Neural progenitor cell (in vitro differentiated cells): ENCODE measurements at regions not wholly inside any gene's neighbourhood (a gene's known extent, or its start where the extent isn't known, plus 50 kb on each side); places are given as distances from the start of the nearest gene placed in this dataset.

Experiments used
- DNase-seq: peaks from one replicate; pipeline ENCODE4 v3.0.0-alpha.2; 2016; ENCODE audit warnings: low spot score
- H2AFZ ChIP-seq: fragments of 200-600 bp; sonication (generic); replicated peaks from 2 replicates; pipeline ENCODE4 v1.6.1; 2016; ENCODE audit warnings: antibody characterized with exemption
- H3F3A ChIP-seq: fragments of 200-600 bp; sonication (generic); 2 replicates; pipeline ENCODE4 v1.6.1; 2016; ENCODE audit warnings: antibody characterized with exemption, low read depth
- H3K27ac ChIP-seq: fragments of 200-600 bp; sonication (generic); 2 replicates; pipeline ENCODE4 v1.5.1; 2016; ENCODE audit warnings: mild to moderate bottlenecking
- H3K27me3 ChIP-seq: fragments of 200-600 bp; sonication (generic); 2 replicates; pipeline ENCODE4 v1.6.1; 2016; ENCODE audit warnings: mild to moderate bottlenecking, moderate library complexity
- H3K36me3 ChIP-seq: fragments of 200-600 bp; sonication (generic); 2 replicates; pipeline ENCODE4 v1.5.1; 2016
- H3K4me1 ChIP-seq: fragments of 200-600 bp; sonication (generic); 2 replicates; pipeline ENCODE4 v1.6.1; 2016; ENCODE audit warnings: mixed run types
- H3K4me2 ChIP-seq: fragments of 200-600 bp; sonication (generic); 2 replicates; pipeline ENCODE4 v1.6.1; 2016
- H3K4me3 ChIP-seq: fragments of 200-600 bp; sonication (generic); 2 replicates; pipeline ENCODE4 v1.5.1; 2016
- H3K79me2 ChIP-seq: fragments of 200-600 bp; sonication (generic); 2 replicates; pipeline ENCODE4 v1.6.1; 2016; ENCODE audit warnings: low read depth
- H3K9ac ChIP-seq: fragments of 200-600 bp; sonication (generic); 2 replicates; pipeline ENCODE4 v1.6.1; 2016
- H3K9me3 ChIP-seq: fragments of 200-600 bp; sonication (generic); 2 replicates; pipeline ENCODE4 v1.5.1; 2016; ENCODE audit warnings: low read depth
- H4K20me1 ChIP-seq: fragments of 200-600 bp; sonication (generic); 2 replicates; pipeline ENCODE4 v1.6.1; 2016; ENCODE audit warnings: low read depth
- H3K27ac Mint-ChIP-seq: 3 replicates; pipeline ENCODE4 v1.8.0; 2021; ENCODE audit warnings: mixed read lengths
- H3K27me3 Mint-ChIP-seq: 2 replicates; pipeline ENCODE4 v1.8.0; 2022; ENCODE audit warnings: low read depth, mild to moderate bottlenecking, inconsistent platforms, moderate library complexity, mixed read lengths; ENCODE audit not compliant: insufficient read depth
- H3K36me3 Mint-ChIP-seq: 3 replicates; pipeline ENCODE4 v1.8.0; 2021; ENCODE audit warnings: mixed read lengths
- H3K4me1 Mint-ChIP-seq: 3 replicates; pipeline ENCODE4 v1.8.0; 2021; ENCODE audit warnings: mixed read lengths
- H3K4me3 Mint-ChIP-seq: 3 replicates; pipeline ENCODE4 v1.8.0; 2021; ENCODE audit warnings: mild to moderate bottlenecking, moderate library complexity, mixed read lengths
- H3K9me3 Mint-ChIP-seq: 3 replicates; pipeline ENCODE4 v1.8.0; 2020; ENCODE audit warnings: mixed read lengths
- EZH2 ChIP-seq: fragments of 200-600 bp; sonication (generic); IDR thresholded peaks from 2 replicates; pipeline ENCODE4 v1.6.1; 2017; ENCODE audit warnings: antibody characterized with exemption, mild to moderate bottlenecking, moderate library complexity
- EZH2phosphoT487 ChIP-seq: fragments of 200-600 bp; sonication (generic); IDR thresholded peaks from 2 replicates; pipeline ENCODE4 v1.6.1; 2017; ENCODE audit warnings: antibody characterized with exemption
- TF ChIP-seq, protein P1 (sequence below): fragments of 200-600 bp; sonication (generic); IDR thresholded peaks from 2 replicates; pipeline ENCODE4 v1.5.1; 2017; ENCODE audit warnings: antibody characterized with exemption, mild to moderate bottlenecking

DNA sequence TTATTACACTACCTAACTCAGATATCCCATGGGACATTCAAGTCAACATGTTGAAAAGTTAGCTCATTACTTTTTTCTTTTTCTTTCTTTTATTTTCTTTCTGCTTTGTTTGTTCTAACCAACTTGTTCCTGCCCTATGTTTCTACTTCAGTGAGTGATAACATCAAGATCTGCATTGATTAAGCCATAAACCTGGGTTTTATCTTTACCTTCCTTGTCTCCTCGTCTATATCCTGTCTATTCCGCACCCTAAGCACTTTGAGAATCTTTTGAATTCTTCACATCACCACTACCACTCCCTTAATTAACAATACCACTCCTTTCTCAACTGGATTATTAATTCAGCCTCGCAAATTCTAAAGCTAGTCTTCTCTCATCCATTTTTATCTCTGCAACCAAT lies 81.9 kb upstream of the AVPR1A start:
- Histone ChIP-seq H3K9me3 (no peaks in the 10 kb centered on the region), H3K79me2 (no peaks in the 10 kb centered on the region), H3K4me1 (no peaks in the 10 kb centered on the region), H3K9ac (no peak overlapping the region), H3K4me3 (no peak overlapping the region), H3K27ac (no peak overlapping the region), H2AFZ (no peak overlapping the region), H4K20me1 (no peaks in the 10 kb centered on the region), H3F3A (no peaks in the 10 kb centered on the region), H3K36me3 (no peaks in the 10 kb centered on the region), H3K4me2 (no peak overlapping the region), H3K27me3 (no peaks in the 10 kb centered on the region)
- TF ChIP-seq, protein P1, sequence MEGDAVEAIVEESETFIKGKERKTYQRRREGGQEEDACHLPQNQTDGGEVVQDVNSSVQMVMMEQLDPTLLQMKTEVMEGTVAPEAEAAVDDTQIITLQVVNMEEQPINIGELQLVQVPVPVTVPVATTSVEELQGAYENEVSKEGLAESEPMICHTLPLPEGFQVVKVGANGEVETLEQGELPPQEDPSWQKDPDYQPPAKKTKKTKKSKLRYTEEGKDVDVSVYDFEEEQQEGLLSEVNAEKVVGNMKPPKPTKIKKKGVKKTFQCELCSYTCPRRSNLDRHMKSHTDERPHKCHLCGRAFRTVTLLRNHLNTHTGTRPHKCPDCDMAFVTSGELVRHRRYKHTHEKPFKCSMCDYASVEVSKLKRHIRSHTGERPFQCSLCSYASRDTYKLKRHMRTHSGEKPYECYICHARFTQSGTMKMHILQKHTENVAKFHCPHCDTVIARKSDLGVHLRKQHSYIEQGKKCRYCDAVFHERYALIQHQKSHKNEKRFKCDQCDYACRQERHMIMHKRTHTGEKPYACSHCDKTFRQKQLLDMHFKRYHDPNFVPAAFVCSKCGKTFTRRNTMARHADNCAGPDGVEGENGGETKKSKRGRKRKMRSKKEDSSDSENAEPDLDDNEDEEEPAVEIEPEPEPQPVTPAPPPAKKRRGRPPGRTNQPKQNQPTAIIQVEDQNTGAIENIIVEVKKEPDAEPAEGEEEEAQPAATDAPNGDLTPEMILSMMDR: no peak
- TF ChIP-seq EZH2 (no peak), EZH2phosphoT487 (no peak)
- Mint-ChIP-seq H3K27ac (no peak overlapping the region), H3K4me1 (no peaks in the 10 kb centered on the region), H3K9me3 (no peaks in the 10 kb centered on the region), H3K36me3 (no peaks in the 10 kb centered on the region), H3K27me3 (no peaks in the 10 kb centered on the region), H3K4me3 (no peak overlapping the region)
- no peak for DNase-seq

DNA sequence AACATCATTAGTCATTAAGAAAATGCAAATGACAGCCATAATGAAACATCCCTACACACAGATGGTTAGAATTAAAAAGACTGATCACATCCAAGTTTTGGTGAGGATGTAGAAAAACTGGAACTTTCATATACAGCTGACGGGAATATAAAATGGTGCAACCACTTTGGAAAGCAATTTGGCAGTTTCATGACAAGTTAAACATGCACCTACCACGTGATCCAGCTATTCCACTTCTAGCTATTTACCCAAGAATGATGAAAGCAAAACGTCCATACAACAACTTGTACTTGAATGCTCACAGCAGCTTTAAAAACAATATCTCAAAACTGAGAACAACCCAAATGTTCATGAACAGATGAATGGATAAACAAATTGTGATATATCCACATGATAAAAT lies 77.9 kb upstream of the AVPR1A start:
- Histone ChIP-seq H3K79me2 (no peaks in the 10 kb centered on the region), H3K27ac (no peak overlapping the region), H2AFZ (no peak overlapping the region), H3K27me3 (no peaks in the 10 kb centered on the region), H3K36me3 (no peaks in the 10 kb centered on the region), H3K4me3 (no peak overlapping the region), H3K4me1 (no peaks in the 10 kb centered on the region), H3K4me2 (no peak overlapping the region), H3K9ac (no peak overlapping the region), H3F3A (no peaks in the 10 kb centered on the region), H3K9me3 (no peaks in the 10 kb centered on the region), H4K20me1 (no peaks in the 10 kb centered on the region)
- H3K27me3 Mint-ChIP-seq: no peaks in the 10 kb centered on the region
- no peaks in the 10 kb centered on the region for H3K36me3 Mint-ChIP-seq
- H3K27ac Mint-ChIP-seq: no peak overlapping the region
- TF ChIP-seq, protein P1: no peak
- no peak for TF ChIP-seq EZH2phosphoT487
- no peak for TF ChIP-seq EZH2
- no peak overlapping the region for H3K4me3 Mint-ChIP-seq
- H3K9me3 Mint-ChIP-seq: no peaks in the 10 kb centered on the region
- no peaks in the 10 kb centered on the region for H3K4me1 Mint-ChIP-seq
- DNase-seq: no peak

DNA sequence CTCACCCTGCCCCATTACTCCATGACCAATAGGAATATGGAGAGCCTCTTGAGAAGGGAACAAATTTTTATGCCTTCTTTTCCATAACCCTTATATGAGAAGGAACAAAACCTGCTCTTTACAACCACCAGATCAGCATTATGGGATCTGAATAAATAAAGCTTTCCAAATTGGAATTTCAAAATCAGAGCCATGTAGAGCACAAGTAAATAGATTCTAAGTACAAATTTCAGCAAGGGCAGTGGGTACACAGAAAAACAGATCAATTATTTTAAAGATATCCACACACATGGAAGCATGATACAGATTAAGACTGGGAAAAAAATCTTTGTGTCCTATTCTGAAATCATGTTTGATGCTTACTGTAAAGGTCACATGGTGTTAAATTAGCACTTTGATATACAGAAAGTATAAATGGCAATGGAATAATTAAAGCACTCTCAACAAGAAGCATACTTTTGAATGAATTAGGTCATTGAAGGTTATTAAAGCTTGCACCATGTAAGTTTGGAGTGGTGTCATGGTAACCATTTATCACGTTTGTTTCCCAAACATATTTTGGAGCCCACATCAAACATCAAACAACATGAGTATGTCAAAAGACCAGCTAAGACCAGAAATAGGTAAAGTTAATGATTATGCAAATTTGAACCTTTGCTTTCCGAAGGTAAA lies 75.9 kb upstream of the AVPR1A start:
- H3K36me3 Mint-ChIP-seq: no peaks in the 10 kb centered on the region

More for the DNA sequence above, 75.9 kb upstream of the AVPR1A start:
- no peaks in the 10 kb centered on the region for H3K4me1 ChIP-seq
- no peaks in the 10 kb centered on the region for H3K27me3 ChIP-seq
- TF ChIP-seq EZH2 (no peak), EZH2phosphoT487 (no peak)
- TF ChIP-seq, protein P1: no peak
- Mint-ChIP-seq H3K9me3 (no peaks in the 10 kb centered on the region), H3K4me1 (no peaks in the 10 kb centered on the region), H3K27ac (no peak overlapping the region), H3K27me3 (no peaks in the 10 kb centered on the region), H3K4me3 (no peak overlapping the region)
- no peaks in the 10 kb centered on the region for H3K36me3 ChIP-seq
- H4K20me1 ChIP-seq: no peaks in the 10 kb centered on the region
- no peaks in the 10 kb centered on the region for H3F3A ChIP-seq
- no peaks in the 10 kb centered on the region for H3K79me2 ChIP-seq
- no peaks in the 10 kb centered on the region for H3K9me3 ChIP-seq
- no peak overlapping the region for H3K4me3 ChIP-seq
- H3K4me2 ChIP-seq: no peak overlapping the region
- no peak overlapping the region for H3K27ac ChIP-seq
- H2AFZ ChIP-seq: no peak overlapping the region
- DNase-seq: no peak
- no peak overlapping the region for H3K9ac ChIP-seq
